T-helper 17 cell (primary cell): ENCODE measurements at regions not wholly inside any gene's neighbourhood (a gene's known extent, or its start where the extent isn't known, plus 50 kb on each side); places are given as distances from the start of the nearest gene placed in this dataset.

Source experiments
- ATAC-seq: fragments of 150-1000 bp; cut with Tn5 transposase; 2 replicates; pipeline ENCODE4 v1.10.0; 2021; ENCODE audit warnings: mild to moderate bottlenecking, moderate library complexity
- DNase-seq, 3 donors: peaks; one replicate each; pipeline versions ENCODE4 v3.0.0 to v3.0.0-alpha.2; 2020 to 2021
- H3K9me3 ChIP-seq: one replicate; pipeline ENCODE4 v1.7.0; 2013; ENCODE audit warnings: low read length, mild to moderate bottlenecking; ENCODE audit not compliant: control insufficient read depth, poor library complexity, severe bottlenecking
- H3K27ac Mint-ChIP-seq: one replicate; pipeline ENCODE4 v1.8.0; 2022; ENCODE audit warnings: mild to moderate bottlenecking, moderate library complexity, mixed read lengths
- H3K27me3 Mint-ChIP-seq: one replicate; pipeline ENCODE4 v1.8.0; 2022; ENCODE audit warnings: mixed read lengths
- H3K36me3 Mint-ChIP-seq: one replicate; pipeline ENCODE4 v1.8.0; 2022; ENCODE audit warnings: low read depth, mixed read lengths
- H3K4me1 Mint-ChIP-seq: one replicate; pipeline ENCODE4 v1.8.0; 2022; ENCODE audit warnings: mild to moderate bottlenecking, mixed read lengths
- H3K4me3 Mint-ChIP-seq: one replicate; pipeline ENCODE4 v1.8.0; 2022; ENCODE audit warnings: mild to moderate bottlenecking, moderate library complexity, mixed read lengths

- H3K36me3 Mint-ChIP-seq, result no peaks in the 10 kb centered on the region
- no peaks in the 10 kb centered on the region for H3K9me3 ChIP-seq
- ATAC-seq (no peak), DNase-seq (peak in 1 of 3 donors; percentile 4)
- peak overlapping the region; percentile 54 for H3K27ac Mint-ChIP-seq
- peaks cover 5% of the 10 kb centered on the region for H3K4me1 Mint-ChIP-seq
- peaks cover 8% of the 10 kb centered on the region for H3K27me3 Mint-ChIP-seq
- H3K4me3 Mint-ChIP-seq, result no peak overlapping the region
These were observed 90.4 kb upstream of the SHISAL1 start for GRCh38 chr22:44403166-44403565.

GRCh38 chr22:44402196-44403111 lies 89.7 kb upstream of the SHISAL1 start:
- peak in 1 of 3 donors; percentile 1 for DNase-seq

GRCh38 chr22:44401783-44402110 lies 89.0 kb upstream of the SHISAL1 start:
- DNase-seq (peak in 1 of 3 donors; percentile 4), ATAC-seq (no peak)
- Mint-ChIP-seq H3K4me1 (peaks cover 7% of the 10 kb centered on the region), H3K27ac (no peak overlapping the region), H3K36me3 (no peaks in the 10 kb centered on the region), H3K4me3 (no peak overlapping the region), H3K27me3 (peaks cover 14% of the 10 kb centered on the region)
- H3K9me3 ChIP-seq, result no peaks in the 10 kb centered on the region

More at GRCh38 chr22:44402196-44403111, 89.7 kb upstream of the SHISAL1 start:
- Mint-ChIP-seq H3K27me3 (peaks cover 10% of the 10 kb centered on the region), H3K27ac (no peak overlapping the region), H3K4me3 (no peak overlapping the region), H3K36me3 (no peaks in the 10 kb centered on the region), H3K4me1 (peaks cover 7% of the 10 kb centered on the region)
- ATAC-seq, result no peak
- no peaks in the 10 kb centered on the region for H3K9me3 ChIP-seq

GRCh38 chr22:44400763-44401060 lies 88.0 kb upstream of the SHISAL1 start:
- no peaks in the 10 kb centered on the region for H3K9me3 ChIP-seq
- H3K27ac Mint-ChIP-seq, result no peak overlapping the region
- peaks cover 8% of the 10 kb centered on the region for H3K4me1 Mint-ChIP-seq
- ATAC-seq (no peak), DNase-seq (no peak)
- H3K36me3 Mint-ChIP-seq, result no peaks in the 10 kb centered on the region
- H3K27me3 Mint-ChIP-seq, result peaks cover 20% of the 10 kb centered on the region
- H3K4me3 Mint-ChIP-seq, result no peak overlapping the region

- ATAC-seq (no peak), DNase-seq (no peak)
- Mint-ChIP-seq H3K27me3 (peaks cover 25% of the 10 kb centered on the region), H3K4me3 (no peak overlapping the region), H3K36me3 (peaks cover 2% of the 10 kb centered on the region), H3K4me1 (peaks cover 11% of the 10 kb centered on the region), H3K27ac (no peak overlapping the region)
- no peaks in the 10 kb centered on the region for H3K9me3 ChIP-seq
These were observed 87.4 kb upstream of the SHISAL1 start for GRCh38 chr22:44399906-44400762.

- no peaks in the 10 kb centered on the region for H3K9me3 ChIP-seq
- Mint-ChIP-seq H3K4me3 (no peak overlapping the region), H3K36me3 (peaks cover 2% of the 10 kb centered on the region), H3K27me3 (peaks cover 28% of the 10 kb centered on the region), H3K4me1 (peaks cover 11% of the 10 kb centered on the region), H3K27ac (no peak overlapping the region)
- peak in 1 of 3 donors; percentile 6 for DNase-seq
- no peak for ATAC-seq
These were observed 86.4 kb upstream of the SHISAL1 start for GRCh38 chr22:44398856-44399837.

GRCh38 chr22:44396727-44397722 lies 84.3 kb upstream of the SHISAL1 start:
- ATAC-seq (no peak), DNase-seq (peak in 1 of 3 donors; percentile 6)
- Mint-ChIP-seq H3K27me3 (peaks cover 27% of the 10 kb centered on the region), H3K4me3 (no peak overlapping the region), H3K4me1 (peaks cover 11% of the 10 kb centered on the region), H3K36me3 (peaks cover 2% of the 10 kb centered on the region), H3K27ac (no peak overlapping the region)
- no peaks in the 10 kb centered on the region for H3K9me3 ChIP-seq

GRCh38 chr22:44396021-44396726 lies 83.4 kb upstream of the SHISAL1 start:
- ATAC-seq (no peak), DNase-seq (no peak)
- Mint-ChIP-seq H3K36me3 (peaks cover 2% of the 10 kb centered on the region), H3K4me3 (no peak overlapping the region), H3K4me1 (peaks cover 11% of the 10 kb centered on the region), H3K27me3 (peaks cover 32% of the 10 kb centered on the region), H3K27ac (no peak overlapping the region)
- no peaks in the 10 kb centered on the region for H3K9me3 ChIP-seq

GRCh38 chr22:44395118-44396005 lies 82.6 kb upstream of the SHISAL1 start:
- peaks cover 35% of the 10 kb centered on the region for H3K27me3 Mint-ChIP-seq
- no peak overlapping the region for H3K4me3 Mint-ChIP-seq
- ATAC-seq (no peak), DNase-seq (peak in 1 of 3 donors; percentile 2)
- no peaks in the 10 kb centered on the region for H3K9me3 ChIP-seq
- H3K36me3 Mint-ChIP-seq, result peaks cover 2% of the 10 kb centered on the region
- H3K27ac Mint-ChIP-seq, result no peak overlapping the region
- peaks cover 11% of the 10 kb centered on the region for H3K4me1 Mint-ChIP-seq

- DNase-seq, result peak in 1 of 3 donors; percentile 4
These were observed 81.7 kb upstream of the SHISAL1 start for GRCh38 chr22:44394246-44395117.

More at GRCh38 chr22:44394246-44395117, 81.7 kb upstream of the SHISAL1 start:
- Mint-ChIP-seq H3K4me1 (peaks cover 11% of the 10 kb centered on the region), H3K27me3 (peaks cover 38% of the 10 kb centered on the region), H3K36me3 (peaks cover 2% of the 10 kb centered on the region), H3K4me3 (no peak overlapping the region), H3K27ac (no peak overlapping the region)
- no peaks in the 10 kb centered on the region for H3K9me3 ChIP-seq
- ATAC-seq, result no peak
